ENCODE measurements at regions not wholly inside any gene's neighbourhood (a gene's known extent, or its start where the extent isn't known, plus 50 kb on each side); places are given as distances from the start of the nearest gene placed in this dataset.
A peak's percentile ranks its signal among the peaks of the same experiment; 100 is the strongest.

- TF ChIP-seq EZH2 (IDR thresholded peaks at IDR 0.05) (no peak), CTCF (IDR thresholded peaks at IDR 0.05) (no peak), EZH2phosphoT487 (IDR thresholded peaks at IDR 0.05) (no peak)
- Histone ChIP-seq H3K36me3 (no peaks in the 10 kb centered on the region), H2AFZ (replicated peaks) (peak overlapping the region; percentile 63), H3K27ac (no peak overlapping the region), H4K20me1 (ENCODE audit: low read depth) (no peaks in the 10 kb centered on the region), H3K4me2 (no peak overlapping the region), H3K4me3 (no peak overlapping the region), H3K9ac (no peak overlapping the region), H3K9me3 (ENCODE audit: low read depth) (no peaks in the 10 kb centered on the region), H3K27me3 (no peaks in the 10 kb centered on the region), H3F3A (ENCODE audit: low read depth) (no peaks in the 10 kb centered on the region), H3K79me2 (ENCODE audit: low read depth) (no peaks in the 10 kb centered on the region), H3K4me1 (peaks cover 3% of the 10 kb centered on the region)
- no peaks in the 10 kb centered on the region for H3K9me3 Mint-ChIP-seq
- peaks cover 7% of the 10 kb centered on the region for H3K27me3 Mint-ChIP-seq (ENCODE audit: insufficient read depth, low read depth)
- no peak for DNase-seq (ENCODE audit: low spot score)
- no peak overlapping the region for H3K4me3 Mint-ChIP-seq
- peaks cover 24% of the 10 kb centered on the region for H3K4me1 Mint-ChIP-seq
- H3K36me3 Mint-ChIP-seq, result no peaks in the 10 kb centered on the region
- no peak overlapping the region for H3K27ac Mint-ChIP-seq
Observed at GRCh38 chr10:2979306-2979705, 88.0 kb upstream of the PFKP start.

DNA sequence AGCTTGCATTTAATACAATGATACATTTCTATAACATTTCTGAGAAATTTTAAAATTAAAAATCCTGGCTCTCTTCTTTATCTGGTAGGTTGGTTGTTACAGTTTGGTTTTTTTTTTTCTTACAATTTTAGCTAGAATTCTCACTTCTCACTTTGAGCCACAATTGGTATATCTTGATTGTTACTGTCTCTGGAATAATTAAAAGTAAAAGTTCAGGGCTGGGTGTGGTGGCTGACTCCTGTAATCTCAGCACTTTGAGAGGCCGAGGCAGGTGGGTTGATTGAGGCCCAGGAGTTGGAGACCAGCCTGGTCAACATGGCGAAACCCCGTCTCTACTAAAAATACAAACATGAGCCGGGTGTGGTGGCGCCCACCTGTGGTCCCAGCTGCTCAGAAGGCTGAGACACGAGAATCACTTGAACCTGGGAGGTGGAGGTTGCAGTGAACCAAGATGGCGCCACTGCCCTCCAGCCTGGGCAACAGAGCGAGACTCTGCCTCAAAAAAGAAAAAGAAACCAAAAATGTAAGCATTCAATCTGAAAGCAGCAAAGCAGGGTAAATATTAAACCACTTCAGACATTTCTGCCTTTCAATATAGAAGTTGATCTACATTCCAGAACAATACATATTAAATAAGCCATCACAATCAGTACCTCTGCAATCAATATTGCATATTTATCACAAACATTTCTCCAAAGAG lies 88.6 kb upstream of the PFKP start:
- TF ChIP-seq EZH2 (IDR thresholded peaks at IDR 0.05), result no peak
- no peak for TF ChIP-seq CTCF (IDR thresholded peaks at IDR 0.05)
- no peak for TF ChIP-seq EZH2phosphoT487 (IDR thresholded peaks at IDR 0.05)
- H3K9ac ChIP-seq, result no peak overlapping the region
- H3K9me3 ChIP-seq (ENCODE audit: low read depth), result no peaks in the 10 kb centered on the region
- no peaks in the 10 kb centered on the region for H4K20me1 ChIP-seq (ENCODE audit: low read depth)
- H3K79me2 ChIP-seq (ENCODE audit: low read depth), result no peaks in the 10 kb centered on the region
- no peaks in the 10 kb centered on the region for H3F3A ChIP-seq (ENCODE audit: low read depth)
- no peaks in the 10 kb centered on the region for H3K9me3 Mint-ChIP-seq
- H3K4me2 ChIP-seq, result no peak overlapping the region
- no peak overlapping the region for H3K4me3 Mint-ChIP-seq
- no peak overlapping the region for H3K27ac ChIP-seq
- peaks cover 7% of the 10 kb centered on the region for H3K27me3 Mint-ChIP-seq (ENCODE audit: insufficient read depth, low read depth)
- H3K4me1 ChIP-seq, result peaks cover 5% of the 10 kb centered on the region
- no peaks in the 10 kb centered on the region for H3K36me3 ChIP-seq
- no peaks in the 10 kb centered on the region for H3K36me3 Mint-ChIP-seq
- no peak overlapping the region for H3K4me3 ChIP-seq
- DNase-seq (ENCODE audit: low spot score), result no peak
- peak overlapping the region; percentile 63 for H2AFZ ChIP-seq (replicated peaks)
- H3K27me3 ChIP-seq, result no peaks in the 10 kb centered on the region
- peaks cover 24% of the 10 kb centered on the region for H3K4me1 Mint-ChIP-seq
- no peak overlapping the region for H3K27ac Mint-ChIP-seq

DNA sequence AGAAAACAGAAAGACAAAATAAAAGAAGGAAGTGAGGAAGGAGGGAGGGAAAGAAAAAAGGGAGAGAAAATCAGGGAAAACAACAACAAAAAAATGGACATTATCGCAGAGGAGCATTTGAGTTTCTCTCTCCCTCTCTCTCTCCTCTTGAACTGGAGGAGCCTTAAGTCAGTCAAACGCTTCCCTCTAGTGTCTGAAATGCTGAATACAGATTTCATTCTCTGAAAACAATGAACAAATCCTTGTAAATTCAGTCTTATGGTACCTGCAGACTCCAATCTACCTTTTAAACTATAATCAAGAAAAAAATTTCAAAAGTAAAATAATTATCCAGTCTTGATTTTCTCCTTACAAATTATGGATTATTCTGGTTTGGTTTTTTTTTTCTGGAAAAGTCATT lies 89.2 kb upstream of the PFKP start:
- peak; percentile 79 for TF ChIP-seq CTCF (IDR thresholded peaks at IDR 0.05)
- TF ChIP-seq EZH2 (IDR thresholded peaks at IDR 0.05), result no peak
- TF ChIP-seq EZH2phosphoT487 (IDR thresholded peaks at IDR 0.05), result no peak
- no peaks in the 10 kb centered on the region for H3K36me3 ChIP-seq
- Mint-ChIP-seq H3K27ac (no peak overlapping the region), H3K36me3 (no peaks in the 10 kb centered on the region), H3K4me1 (peaks cover 28% of the 10 kb centered on the region), H3K4me3 (no peak overlapping the region), H3K27me3 (ENCODE audit: insufficient read depth, low read depth) (peaks cover 7% of the 10 kb centered on the region), H3K9me3 (no peaks in the 10 kb centered on the region)
- no peaks in the 10 kb centered on the region for H3K27me3 ChIP-seq
- no peaks in the 10 kb centered on the region for H3K79me2 ChIP-seq (ENCODE audit: low read depth)
- no peak overlapping the region for H3K27ac ChIP-seq
- H2AFZ ChIP-seq (replicated peaks), result peak overlapping the region; percentile 74
- no peak overlapping the region for H3K4me2 ChIP-seq
- H3K9ac ChIP-seq, result no peak overlapping the region
- no peak overlapping the region for H3K4me3 ChIP-seq
- peak; percentile 74 for DNase-seq (ENCODE audit: low spot score)
- H3K9me3 ChIP-seq (ENCODE audit: low read depth), result no peaks in the 10 kb centered on the region
- peaks cover 11% of the 10 kb centered on the region for H3K4me1 ChIP-seq
- H3F3A ChIP-seq (ENCODE audit: low read depth), result no peaks in the 10 kb centered on the region
- H4K20me1 ChIP-seq (ENCODE audit: low read depth), result no peaks in the 10 kb centered on the region
